SU-DHL-6 (cell line): ENCODE measurements at regions not wholly inside any gene's neighbourhood (a gene's known extent, or its start where the extent isn't known, plus 50 kb on each side); places are given as distances from the start of the nearest gene placed in this dataset.

Experiments
- H2AFZ ChIP-seq: fragments of 200-600 bp; sonication (generic); 2 replicates; pipeline ENCODE4 v1.6.1; 2014; ENCODE audit warnings: low read depth, mild to moderate bottlenecking, moderate library complexity, mixed read lengths, antibody characterized with exemption, low read length; ENCODE audit not compliant: severe bottlenecking
- H3F3A ChIP-seq: fragments of 200-600 bp; shearing (Covaris generic); 2 replicates; pipeline ENCODE4 v1.6.0; 2016; ENCODE audit warnings: antibody characterized with exemption, mild to moderate bottlenecking; ENCODE audit not compliant: insufficient read depth
- H3K27ac ChIP-seq: fragments of 200-600 bp; sonication (generic); 2 replicates; pipeline ENCODE4 v1.5.1; 2016; ENCODE audit warnings: low read depth, mild to moderate bottlenecking, low read length, moderate library complexity, mixed read lengths
- H3K27me3 ChIP-seq: fragments of 200-600 bp; sonication (generic), shearing (Covaris generic); 2 replicates; pipeline ENCODE4 v1.6.0; 2014; ENCODE audit warnings: mild to moderate bottlenecking, low read length
- H3K36me3 ChIP-seq: fragments of 200-600 bp; sonication (generic); 2 replicates; pipeline ENCODE4 v1.6.1; 2014; ENCODE audit warnings: mild to moderate bottlenecking, low read length, mixed read lengths
- H3K4me2 ChIP-seq: fragments of 300-600, 200-600 bp; shearing (Covaris generic), sonication (generic); 2 replicates; pipeline ENCODE4 v1.6.0; 2014; ENCODE audit warnings: low read length, low read depth, mild to moderate bottlenecking; ENCODE audit not compliant: poor library complexity, severe bottlenecking
- H3K4me3 ChIP-seq: fragments of 200-600 bp; sonication (generic); 2 replicates; pipeline ENCODE4 v1.5.1; 2014; ENCODE audit warnings: antibody characterized with exemption, low read length, mild to moderate bottlenecking, mixed read lengths; ENCODE audit not compliant: insufficient read depth, poor library complexity, severe bottlenecking
- H3K79me2 ChIP-seq: fragments of 200-600 bp; sonication (generic); 2 replicates; pipeline ENCODE4 v1.6.1; 2014; ENCODE audit warnings: mild to moderate bottlenecking, low read length, moderate library complexity; ENCODE audit not compliant: insufficient read depth
- H3K9ac ChIP-seq: fragments of 200-600 bp; sonication (generic); 2 replicates; pipeline ENCODE4 v1.7.0; 2014; ENCODE audit warnings: mild to moderate bottlenecking, low read length
- H3K9me2 ChIP-seq: fragments of 200-600 bp; sonication (generic); replicated peaks from 2 replicates; pipeline ENCODE4 v1.6.1; 2014; ENCODE audit warnings: low read length; ENCODE audit not compliant: insufficient read depth
- H3K9me3 ChIP-seq: fragments of 200-600 bp; sonication (generic); 2 replicates; pipeline ENCODE4 v1.6.1; 2014; ENCODE audit warnings: low read length, mixed read lengths; ENCODE audit not compliant: insufficient read depth
- H4K20me1 ChIP-seq: fragments of 200-600 bp; sonication (generic); 2 replicates; pipeline ENCODE4 v1.6.1; 2014; ENCODE audit warnings: low read depth, mild to moderate bottlenecking, antibody characterized with exemption, low read length, moderate library complexity, mixed read lengths
- EZH2phosphoT487 ChIP-seq: fragments of 200-600 bp; sonication (generic), shearing (Covaris generic); conservative IDR thresholded peaks from 2 replicates; pipeline ENCODE4 v1.6.1; 2018; ENCODE audit warnings: mild to moderate bottlenecking, antibody characterized with exemption, low read length, moderate library complexity, mixed read lengths
- TF ChIP-seq, protein P1 (sequence below): fragments of 200-600 bp; sonication (generic); IDR thresholded peaks from one replicate; pipeline ENCODE4 v1.5.1; 2017; ENCODE audit warnings: antibody characterized with exemption, mild to moderate bottlenecking, low read length, moderate library complexity; ENCODE audit not compliant: insufficient read depth, poor library complexity, severe bottlenecking

DNA sequence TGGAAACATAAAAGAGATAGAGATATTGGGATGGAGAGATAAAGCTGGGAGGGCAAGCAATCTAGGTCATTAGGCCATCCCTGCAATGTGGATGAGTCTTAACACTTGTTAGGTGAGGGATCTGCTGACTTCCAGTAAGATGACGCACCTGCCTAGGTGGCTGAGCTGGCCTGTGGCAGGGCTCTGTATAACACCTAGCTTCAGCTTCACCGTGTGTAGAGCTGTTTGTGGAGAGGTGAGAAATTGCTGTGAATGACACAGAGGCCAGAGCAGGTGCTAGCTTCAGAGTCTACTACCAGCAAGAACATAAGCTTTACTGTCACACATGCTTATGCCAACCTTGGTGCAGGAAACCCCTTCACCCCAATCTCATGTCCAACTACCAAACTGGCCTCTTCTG is 1010.0 kb downstream of the TYW1 start:
- no peak overlapping the region for H3K27ac ChIP-seq
- H4K20me1 ChIP-seq: no peaks in the 10 kb centered on the region
- no peak overlapping the region for H3K4me2 ChIP-seq
- H3K9me2 ChIP-seq: no peaks in the 10 kb centered on the region
- no peaks in the 10 kb centered on the region for H3K9me3 ChIP-seq
- no peak overlapping the region for H2AFZ ChIP-seq
- H3K36me3 ChIP-seq: no peaks in the 10 kb centered on the region
- H3K79me2 ChIP-seq: no peaks in the 10 kb centered on the region
- no peak for TF ChIP-seq EZH2phosphoT487
- TF ChIP-seq, protein P1, sequence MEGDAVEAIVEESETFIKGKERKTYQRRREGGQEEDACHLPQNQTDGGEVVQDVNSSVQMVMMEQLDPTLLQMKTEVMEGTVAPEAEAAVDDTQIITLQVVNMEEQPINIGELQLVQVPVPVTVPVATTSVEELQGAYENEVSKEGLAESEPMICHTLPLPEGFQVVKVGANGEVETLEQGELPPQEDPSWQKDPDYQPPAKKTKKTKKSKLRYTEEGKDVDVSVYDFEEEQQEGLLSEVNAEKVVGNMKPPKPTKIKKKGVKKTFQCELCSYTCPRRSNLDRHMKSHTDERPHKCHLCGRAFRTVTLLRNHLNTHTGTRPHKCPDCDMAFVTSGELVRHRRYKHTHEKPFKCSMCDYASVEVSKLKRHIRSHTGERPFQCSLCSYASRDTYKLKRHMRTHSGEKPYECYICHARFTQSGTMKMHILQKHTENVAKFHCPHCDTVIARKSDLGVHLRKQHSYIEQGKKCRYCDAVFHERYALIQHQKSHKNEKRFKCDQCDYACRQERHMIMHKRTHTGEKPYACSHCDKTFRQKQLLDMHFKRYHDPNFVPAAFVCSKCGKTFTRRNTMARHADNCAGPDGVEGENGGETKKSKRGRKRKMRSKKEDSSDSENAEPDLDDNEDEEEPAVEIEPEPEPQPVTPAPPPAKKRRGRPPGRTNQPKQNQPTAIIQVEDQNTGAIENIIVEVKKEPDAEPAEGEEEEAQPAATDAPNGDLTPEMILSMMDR: no peak
- H3K4me3 ChIP-seq: no peak overlapping the region
- no peaks in the 10 kb centered on the region for H3F3A ChIP-seq
- H3K27me3 ChIP-seq: no peaks in the 10 kb centered on the region; the same call in 1 of the 2 replicates
- H3K9ac ChIP-seq: no peak overlapping the region

DNA sequence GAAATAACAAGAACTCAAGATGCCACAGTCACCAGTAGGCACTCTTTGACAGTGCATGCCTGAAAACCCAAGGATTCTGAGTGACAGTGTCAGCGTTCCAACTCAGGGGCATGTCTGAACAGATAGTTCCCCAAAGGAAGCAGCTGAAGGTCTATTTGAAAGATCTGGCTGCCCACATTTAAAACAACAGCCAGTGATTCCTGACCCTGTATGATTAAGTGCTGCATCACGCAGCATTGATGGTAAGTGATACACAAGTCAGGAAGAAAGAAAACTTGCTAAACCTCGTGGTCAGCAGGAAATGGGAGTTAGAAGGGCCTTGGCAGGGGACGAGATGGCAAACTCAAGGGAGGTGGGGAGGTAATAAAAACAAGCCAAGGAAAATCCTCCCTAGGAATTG is 1013.1 kb downstream of the TYW1 start:
- Histone ChIP-seq H3K9ac (no peak overlapping the region), H4K20me1 (no peaks in the 10 kb centered on the region), H3K4me3 (no peak overlapping the region), H3K79me2 (no peaks in the 10 kb centered on the region), H3F3A (no peaks in the 10 kb centered on the region), H3K9me3 (no peaks in the 10 kb centered on the region), H3K27ac (no peak overlapping the region), H3K4me2 (no peak overlapping the region), H2AFZ (no peak overlapping the region), H3K27me3 (no peaks in the 10 kb centered on the region), H3K36me3 (no peaks in the 10 kb centered on the region), H3K9me2 (no peaks in the 10 kb centered on the region)
- TF ChIP-seq, protein P1: no peak
- TF ChIP-seq EZH2phosphoT487: no peak

DNA sequence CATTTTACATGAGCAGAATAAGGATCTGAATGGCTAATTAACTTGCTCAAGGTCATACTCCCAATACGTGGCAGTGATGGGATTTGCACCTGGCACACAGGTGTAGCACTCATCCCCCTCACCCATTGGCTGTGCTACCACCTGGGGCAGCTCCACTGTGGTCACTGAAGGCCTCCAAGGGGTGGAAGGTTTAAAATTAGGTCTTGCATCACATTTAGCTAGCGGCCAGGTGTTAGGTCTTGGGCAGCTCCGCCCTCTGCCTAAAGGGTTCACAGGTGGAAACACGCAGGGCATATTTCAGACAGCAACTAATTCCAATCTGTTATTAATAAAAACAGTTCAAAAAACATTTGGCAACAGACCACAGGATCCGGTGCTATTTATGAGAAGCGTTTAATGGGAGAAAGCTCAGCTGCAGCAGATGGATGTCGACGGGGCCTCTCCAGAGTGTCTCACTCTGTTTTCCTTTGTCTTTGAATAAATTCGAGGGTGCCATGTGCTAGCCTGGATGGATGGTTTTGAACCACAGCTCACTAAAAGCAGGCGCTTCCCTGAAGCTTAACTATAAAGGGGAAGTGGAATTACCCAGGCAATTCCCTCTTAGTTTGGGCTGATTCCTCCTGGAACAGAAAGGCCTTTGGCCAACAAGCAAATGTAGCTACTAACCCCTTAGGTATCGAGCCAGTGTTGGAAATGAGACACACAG is 1017.6 kb downstream of the TYW1 start:
- no peak overlapping the region for H2AFZ ChIP-seq
- no peak overlapping the region for H3K4me2 ChIP-seq
- no peak overlapping the region for H3K27ac ChIP-seq
- H4K20me1 ChIP-seq: no peaks in the 10 kb centered on the region
- H3K9me2 ChIP-seq: no peaks in the 10 kb centered on the region
- no peaks in the 10 kb centered on the region for H3F3A ChIP-seq
- no peaks in the 10 kb centered on the region for H3K9me3 ChIP-seq
- no peaks in the 10 kb centered on the region for H3K79me2 ChIP-seq
- no peak overlapping the region for H3K4me3 ChIP-seq
- H3K36me3 ChIP-seq: no peaks in the 10 kb centered on the region
- no peak overlapping the region for H3K9ac ChIP-seq
- H3K27me3 ChIP-seq: no peaks in the 10 kb centered on the region
- no peak for TF ChIP-seq EZH2phosphoT487

DNA sequence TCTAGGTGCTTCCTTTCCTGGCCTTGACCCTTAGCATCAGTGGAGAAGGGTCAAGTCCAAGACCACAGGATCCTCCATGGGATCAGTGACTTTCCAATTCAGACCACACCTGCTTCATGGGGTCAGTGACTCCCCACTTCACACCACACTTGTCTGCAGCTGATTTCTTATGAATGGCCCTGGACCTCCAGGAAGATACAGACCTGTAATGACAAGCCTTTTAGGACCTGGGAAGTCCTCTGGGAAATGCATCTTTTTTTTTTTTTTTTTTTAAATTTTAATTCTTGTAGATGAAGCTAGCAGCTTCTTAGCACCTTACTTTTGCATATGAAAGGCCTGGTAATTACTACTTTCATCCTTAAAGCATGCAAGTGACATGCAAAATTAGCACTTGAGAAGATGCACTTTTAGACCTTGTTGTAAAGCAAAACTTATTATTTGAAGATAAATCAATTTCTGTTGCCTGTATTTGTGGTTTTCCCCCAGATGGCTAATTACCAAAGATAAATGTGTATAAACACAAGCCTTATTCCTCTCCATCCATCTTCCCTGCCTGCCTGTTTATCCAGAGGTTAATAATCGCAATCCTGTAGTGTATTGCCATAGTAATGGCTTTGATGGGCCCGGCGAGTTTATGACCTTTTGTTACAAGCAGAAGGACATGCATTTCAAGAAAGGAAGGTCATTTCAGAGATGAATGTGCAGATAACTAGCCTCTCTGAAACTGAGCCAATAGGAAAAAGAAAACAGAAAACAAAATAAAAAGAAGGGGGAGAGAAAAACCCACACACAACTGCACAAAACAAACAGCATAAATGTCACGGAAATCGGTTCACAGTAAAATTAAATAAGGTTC is 1018.7 kb downstream of the TYW1 start:
- H3K9ac ChIP-seq: no peak overlapping the region
- no peak overlapping the region for H3K4me3 ChIP-seq
- no peaks in the 10 kb centered on the region for H3K27me3 ChIP-seq
- TF ChIP-seq EZH2phosphoT487: no peak
- TF ChIP-seq, protein P1: no peak
- no peaks in the 10 kb centered on the region for H3K9me3 ChIP-seq
- H4K20me1 ChIP-seq: no peaks in the 10 kb centered on the region
- no peaks in the 10 kb centered on the region for H3K36me3 ChIP-seq
- H3K79me2 ChIP-seq: no peaks in the 10 kb centered on the region
- no peaks in the 10 kb centered on the region for H3K9me2 ChIP-seq
- no peaks in the 10 kb centered on the region for H3F3A ChIP-seq
- H2AFZ ChIP-seq: no peak overlapping the region
- no peak overlapping the region for H3K4me2 ChIP-seq
- no peak overlapping the region for H3K27ac ChIP-seq
